SK-N-MC (cell line): ENCODE measurements at regions not wholly inside any gene's neighbourhood (a gene's known extent, or its start where the extent isn't known, plus 50 kb on each side); places are given as distances from the start of the nearest gene placed in this dataset.

Experiments used
- EZH2 ChIP-seq: fragments of 200-600 bp; sonication (generic); IDR thresholded peaks from one replicate; pipeline ENCODE4 v1.6.1; 2017; ENCODE audit warnings: antibody characterized with exemption
- FOXP2 ChIP-seq: optimal IDR thresholded peaks from 2 replicates; pipeline ENCODE3; 2011; ENCODE audit warnings: mild to moderate bottlenecking, moderate library complexity; ENCODE audit not compliant: insufficient read depth; ENCODE audit errors: extremely low read length, control extremely low read depth
- POLR2AphosphoS5 ChIP-seq: IDR thresholded peaks from 2 replicates; pipeline ENCODE4 v1.6.1; 2012; ENCODE audit warnings: mild to moderate bottlenecking, low read depth, low read length, borderline replicate concordance

DNA sequence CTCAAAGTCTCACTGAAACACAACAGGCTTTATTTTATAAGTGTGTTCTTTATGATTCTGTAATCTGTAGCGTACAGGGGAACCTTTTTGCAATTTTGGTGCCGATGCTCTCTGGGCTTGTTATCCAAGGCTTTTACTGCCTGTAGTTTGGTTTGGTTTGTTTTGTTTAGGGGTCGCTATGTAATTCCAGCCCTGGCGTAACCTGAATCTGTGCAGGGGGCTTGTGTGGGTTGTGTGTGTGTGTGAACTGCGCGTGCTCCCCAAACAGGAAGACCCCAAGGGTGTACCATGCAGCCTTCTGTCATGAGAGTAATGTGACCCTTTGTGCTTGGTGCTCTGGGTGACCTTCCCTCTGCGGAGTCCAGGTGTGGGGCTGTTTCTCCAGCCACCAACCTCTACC is 92.1 kb upstream of the CLDN14 start:
- no peak for TF ChIP-seq POLR2AphosphoS5
- TF ChIP-seq EZH2 = no peak
- TF ChIP-seq FOXP2 = no peak
